GM13977 (cell line): ENCODE measurements at regions not wholly inside any gene's neighbourhood (a gene's known extent, or its start where the extent isn't known, plus 50 kb on each side); places are given as distances from the start of the nearest gene placed in this dataset.

Experiments used
- DNase-seq: peaks from one replicate; pipeline ENCODE4 v3.0.0; 2012; ENCODE audit warnings: low spot score
- CTCF ChIP-seq: IDR thresholded peaks from 2 replicates; pipeline ENCODE4 v1.5.1; 2012; ENCODE audit warnings: mild to moderate bottlenecking, control low read depth; ENCODE audit not compliant: insufficient read depth; ENCODE audit errors: extremely low read depth, missing control alignments
- in situ Hi-C: fragments of 300-500 bp; cut with MboI; formaldehyde crosslinking; loops from one replicate; pipeline ENCODE4 v1.12.0; 2022; ENCODE audit warnings: low sequenced_read_pairs, low pct_unique_long_range_greater_than_20kb, mixed read lengths, inconsistent platforms; ENCODE audit not compliant: unreplicated experiment

- in situ Hi-C loops = no loop called here
- TF ChIP-seq CTCF = no peak
Measured at GRCh38 chr3:30288830-30289229, 317.6 kb upstream of the TGFBR2 start.

GRCh38 chr3:30289324-30289723 is 317.1 kb upstream of the TGFBR2 start:
- DNase-seq = no peak
- in situ Hi-C loops = no loop called here
- TF ChIP-seq CTCF = no peak

More at GRCh38 chr3:30288830-30289229, 317.6 kb upstream of the TGFBR2 start:
- no peak for DNase-seq

GRCh38 chr3:30289766-30290165 is 316.6 kb upstream of the TGFBR2 start:
- in situ Hi-C loops = no loop called here
- no peak for TF ChIP-seq CTCF
- no peak for DNase-seq

GRCh38 chr3:30290479-30290878 is 315.9 kb upstream of the TGFBR2 start:
- in situ Hi-C loops = no loop called here
- no peak for DNase-seq
- no peak for TF ChIP-seq CTCF

- no peak for TF ChIP-seq CTCF
- in situ Hi-C loops = no loop called here
- DNase-seq = no peak
Measured at GRCh38 chr3:30292192-30292893, 314.1 kb upstream of the TGFBR2 start.

GRCh38 chr3:30293621-30294240 is 312.7 kb upstream of the TGFBR2 start:
- no peak for DNase-seq
- TF ChIP-seq CTCF = no peak
- in situ Hi-C loops = no loop called here
